ENCODE measurements at regions not wholly inside any gene's neighbourhood (a gene's known extent, or its start where the extent isn't known, plus 50 kb on each side); places are given as distances from the start of the nearest gene placed in this dataset.

GRCh38 chr10:111837086-111837485 is 346.5 kb downstream of the GPAM start:
- DNase-seq: no peak

GRCh38 chr10:111837985-111838384 is 345.6 kb downstream of the GPAM start:
- no peak for DNase-seq

GRCh38 chr10:111840546-111840945 is 343.0 kb downstream of the GPAM start:
- no peak for DNase-seq

DNA sequence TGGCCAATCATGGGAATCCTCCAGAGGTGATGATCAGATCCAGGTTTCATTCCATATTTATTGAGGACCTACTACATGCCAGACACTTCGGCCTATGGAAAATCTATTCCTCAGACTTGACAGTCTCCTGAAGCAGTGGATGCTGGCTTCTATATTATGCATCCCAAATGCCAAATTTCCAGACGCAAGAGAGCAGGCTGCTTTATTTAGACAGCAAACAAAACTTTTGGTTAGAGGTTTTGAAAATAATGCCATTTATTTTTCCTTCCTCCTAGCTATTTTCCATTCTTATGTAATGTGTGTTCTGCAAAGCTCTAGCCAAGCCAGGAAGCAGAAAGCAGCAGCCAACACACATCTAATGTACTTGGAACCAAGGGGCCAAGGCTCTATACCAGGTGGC is 330.8 kb downstream of the GPAM start:
- no peak for DNase-seq

GRCh38 chr10:111856631-111857030 is 326.9 kb downstream of the GPAM start:
- no peak for DNase-seq

DNA sequence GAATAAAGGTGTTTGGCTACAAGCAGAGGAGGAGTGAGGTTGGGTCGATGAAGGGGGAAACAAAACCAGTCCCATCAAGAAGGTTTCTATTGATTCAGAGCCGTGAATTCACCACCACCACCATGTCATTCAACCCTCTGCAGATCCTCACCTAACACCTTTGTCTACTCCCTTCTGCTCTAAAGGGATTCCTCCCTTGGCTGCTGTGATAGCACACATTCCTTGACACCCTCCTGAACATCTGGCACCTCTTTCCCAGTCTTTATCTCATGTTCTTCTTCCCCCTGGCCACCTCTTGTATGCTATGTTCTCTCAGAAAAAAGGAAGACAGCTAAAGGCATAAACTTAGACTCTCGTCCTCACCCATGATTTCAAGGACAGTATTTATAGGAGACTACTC is 318.0 kb downstream of the GPAM start:
- DNase-seq: no peak

DNA sequence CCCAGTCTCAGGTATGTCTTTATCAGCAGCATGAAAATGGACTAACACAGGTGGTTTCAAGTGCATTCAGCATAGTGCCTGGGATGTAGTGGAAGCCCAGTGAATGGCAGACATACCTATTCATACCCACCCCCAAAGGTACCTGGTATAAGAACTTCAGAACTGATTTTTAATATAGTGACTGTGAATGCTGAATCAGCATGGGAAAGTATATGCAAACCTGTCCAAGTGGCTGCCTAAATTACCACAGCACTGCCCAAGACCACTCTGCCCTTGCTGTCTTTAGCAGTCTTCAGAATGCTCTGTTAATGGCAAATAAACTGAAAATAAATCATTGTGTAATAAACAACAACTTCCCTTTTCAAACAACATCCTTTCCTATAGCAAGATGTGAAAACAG is 312.1 kb downstream of the GPAM start:
- DNase-seq: no peak

- no peak for DNase-seq
These were observed 311.0 kb downstream of the GPAM start for GRCh38 chr10:111872591-111872990.

GRCh38 chr10:111873041-111873440 is 310.5 kb downstream of the GPAM start:
- no peak for DNase-seq

- DNase-seq: no peak
These were observed 309.9 kb downstream of the GPAM start for GRCh38 chr10:111873621-111874135.

- DNase-seq: no peak
These were observed 309.0 kb downstream of the GPAM start for GRCh38 chr10:111874576-111874975.

GRCh38 chr10:111875725-111876124 is 307.8 kb downstream of the GPAM start:
- DNase-seq: no peak

DNA sequence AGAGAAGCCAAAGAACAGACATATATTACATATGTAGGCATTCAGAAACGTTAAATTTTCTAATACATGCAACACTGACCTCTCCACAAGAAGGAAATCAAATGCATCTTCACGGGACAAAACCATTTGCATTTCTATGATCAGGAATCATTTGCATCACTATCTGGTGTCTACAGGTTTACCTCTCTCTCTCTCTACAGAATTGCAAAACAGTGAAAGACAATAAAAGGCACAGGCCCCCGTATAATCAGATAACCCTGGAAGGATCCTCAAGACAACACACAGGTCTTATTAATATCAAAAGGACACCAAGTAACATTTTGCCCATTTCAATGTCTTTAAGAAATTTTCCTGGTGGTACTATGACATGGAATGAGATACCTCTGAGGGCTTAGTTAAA is 306.3 kb downstream of the GPAM start:
- no peak for DNase-seq

DNA sequence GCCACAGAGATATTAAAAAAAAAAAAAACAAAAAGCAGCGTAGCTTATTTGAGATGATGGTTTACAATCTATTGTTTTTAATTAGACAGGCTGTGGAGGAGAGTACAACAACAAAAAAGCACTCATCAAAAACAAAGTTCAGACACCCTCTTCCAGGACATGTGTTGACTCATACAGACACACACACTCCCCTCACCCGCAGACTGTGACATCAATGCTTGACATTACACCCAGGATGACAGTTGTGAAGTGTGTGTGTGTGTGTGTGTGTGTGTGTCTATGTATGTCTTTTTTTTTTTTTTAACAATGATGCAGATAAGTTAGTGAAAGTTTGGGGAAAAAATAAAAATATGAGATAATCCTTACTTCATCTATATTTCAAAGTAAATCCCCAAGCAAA is 303.6 kb downstream of the GPAM start:
- DNase-seq: no peak

DNA sequence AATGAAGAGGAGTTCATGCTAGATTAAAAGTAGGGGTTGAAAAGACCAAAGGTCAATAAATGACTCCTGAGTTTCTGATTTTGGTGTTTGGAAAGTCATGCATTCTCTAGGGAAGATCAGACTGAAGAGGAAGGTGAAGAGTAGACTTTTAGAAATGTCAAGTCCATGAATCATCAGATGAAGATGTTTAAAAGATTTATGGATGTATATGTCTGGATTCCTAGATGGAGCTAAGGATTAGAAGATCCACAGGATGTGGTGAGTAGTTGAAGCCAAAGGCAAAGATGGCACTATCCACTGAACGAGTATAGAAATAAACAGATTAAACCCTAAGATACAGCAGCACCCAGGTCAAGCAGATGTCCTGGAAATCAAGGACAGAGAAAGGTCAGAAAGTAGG is 298.5 kb downstream of the GPAM start:
- DNase-seq: no peak

DNA sequence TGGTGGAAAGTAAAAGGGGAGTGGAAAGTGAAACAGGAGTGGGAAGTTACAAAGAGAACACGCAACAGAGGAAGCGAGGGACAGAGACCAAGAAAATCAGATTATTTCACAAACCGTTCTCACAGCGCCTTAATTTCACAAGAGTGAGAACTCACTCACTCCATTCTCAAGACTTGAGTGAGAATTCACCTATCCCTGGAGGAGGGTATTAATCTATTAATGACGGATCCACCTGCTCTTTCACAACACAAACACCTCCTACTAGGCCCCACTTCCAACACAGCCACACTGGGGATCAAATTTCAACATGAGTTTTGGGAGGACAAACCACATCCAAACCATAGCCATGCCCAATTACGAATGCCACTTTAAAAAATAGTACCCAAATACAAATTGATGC is 297.6 kb downstream of the GPAM start:
- DNase-seq: no peak

DNA sequence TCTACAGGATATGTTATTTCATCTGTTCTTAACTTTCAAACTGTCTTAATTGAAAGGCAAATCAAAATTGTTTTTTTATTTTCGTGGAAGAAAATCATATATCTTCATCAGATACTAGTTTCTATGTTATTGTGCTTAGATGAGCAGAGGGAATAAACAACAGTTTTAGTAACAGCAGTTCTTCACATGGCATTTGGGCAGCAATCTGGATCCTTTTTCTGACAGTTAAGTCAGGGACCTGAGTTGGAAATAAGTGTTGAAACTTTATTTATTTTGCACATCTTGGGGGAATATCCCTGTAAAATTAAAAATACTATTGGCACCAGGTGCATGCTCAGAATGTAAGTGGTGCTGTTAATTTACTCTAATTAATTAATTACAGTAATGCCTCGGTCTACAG is 296.3 kb downstream of the GPAM start:
- DNase-seq: no peak

DNA sequence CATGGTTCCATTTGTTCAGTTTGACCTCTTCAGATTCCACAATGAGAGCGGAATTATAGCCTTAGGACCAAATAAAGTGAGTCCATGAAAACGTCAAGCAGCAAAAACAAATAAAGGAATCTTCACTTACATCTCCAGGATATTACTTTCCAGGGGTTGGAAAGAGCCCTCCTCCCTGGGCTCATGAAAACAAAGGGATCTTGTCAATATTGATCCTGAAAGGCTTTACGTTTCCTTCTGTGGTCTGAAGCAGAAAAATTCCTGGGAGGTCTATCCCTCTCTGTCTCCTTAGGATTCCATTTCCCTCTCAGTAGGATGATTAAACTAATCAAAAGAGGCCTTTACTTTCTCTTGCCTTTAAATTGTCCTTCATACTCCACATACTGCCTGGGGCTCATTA is 293.5 kb downstream of the GPAM start:
- no peak for DNase-seq

DNA sequence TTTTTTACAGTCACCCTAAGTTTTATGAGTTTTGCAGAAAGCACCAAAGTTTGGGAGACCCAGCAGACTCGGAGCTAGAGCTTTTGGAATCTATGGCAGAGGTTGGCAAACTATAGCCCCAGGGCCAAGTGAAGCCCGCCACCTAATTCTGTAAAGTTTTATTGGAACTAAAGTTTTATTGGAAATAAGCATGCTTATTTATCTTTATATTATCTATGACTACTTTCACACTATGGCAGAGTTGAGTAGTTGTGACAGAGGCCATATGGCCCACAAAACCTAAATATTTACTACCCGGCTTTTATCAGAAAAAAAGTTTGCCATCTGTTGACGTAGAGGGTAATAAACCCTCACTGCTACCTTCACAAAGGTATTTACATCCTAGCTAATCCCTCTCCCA is 267.6 kb downstream of the GPAM start:
- DNase-seq: no peak

- no peak for DNase-seq
These were observed 261.7 kb downstream of the GPAM start for GRCh38 chr10:111921821-111922220.

- no peak for DNase-seq
These were observed 260.5 kb downstream of the GPAM start for GRCh38 chr10:111923032-111923431.

DNA sequence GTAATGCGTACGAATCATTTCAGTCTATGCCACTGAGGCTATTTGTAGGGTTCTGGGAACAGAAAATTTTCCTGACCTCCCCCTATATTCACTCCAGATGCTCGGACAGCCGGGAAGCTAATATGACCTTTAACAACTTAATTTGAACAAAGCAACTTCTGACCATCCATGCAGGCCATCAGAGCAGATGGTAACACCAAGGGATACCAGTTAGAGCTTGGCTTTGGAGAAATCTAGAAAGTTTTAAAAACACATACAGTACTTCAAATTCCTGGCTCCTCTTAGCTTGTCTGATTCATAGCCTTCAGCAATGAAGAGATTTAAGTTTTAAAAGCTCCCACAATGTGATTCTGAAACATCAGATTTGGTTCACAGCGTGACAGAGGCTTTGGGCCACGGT is 257.3 kb downstream of the GPAM start:
- no peak for DNase-seq

DNA sequence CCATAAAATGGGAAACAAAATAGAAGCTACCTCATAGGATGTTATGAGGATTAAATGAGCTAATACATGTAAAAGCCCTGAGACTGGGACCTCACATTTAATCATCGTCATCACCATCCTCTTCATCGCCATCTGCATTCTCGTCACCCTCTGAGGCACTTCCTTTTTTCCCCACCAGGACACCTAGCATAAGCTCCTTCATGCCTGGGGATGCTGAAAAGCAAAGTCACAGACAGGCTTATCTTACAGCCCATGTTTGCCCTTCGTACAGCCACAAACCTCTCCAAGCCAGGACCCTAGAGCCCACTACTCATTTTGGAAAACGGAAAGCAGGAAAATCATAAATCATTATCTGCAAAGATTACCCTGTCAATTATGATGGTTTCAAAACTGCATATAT is 249.6 kb downstream of the GPAM start:
- DNase-seq: no peak

DNA sequence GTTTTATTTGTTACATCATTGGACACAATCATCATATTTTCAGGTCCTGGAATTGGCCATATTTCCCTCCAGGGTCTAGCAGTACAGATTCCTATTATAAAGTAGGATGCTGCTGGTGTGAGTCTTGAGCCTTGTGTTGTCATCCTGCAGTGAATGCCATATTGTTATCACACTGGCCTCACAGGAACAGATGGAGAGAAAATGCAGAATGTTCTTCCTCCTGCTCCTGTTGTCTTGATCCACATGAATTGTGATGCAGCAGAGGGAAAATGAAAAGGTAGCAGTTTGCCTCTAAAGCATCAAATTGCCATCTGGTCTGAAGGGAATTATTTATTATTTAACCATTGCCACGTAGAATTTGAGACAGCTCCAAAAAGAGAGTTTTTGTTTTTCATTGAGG is 248.6 kb downstream of the GPAM start:
- no peak for DNase-seq

GRCh38 chr10:111936143-111936542 is 247.4 kb downstream of the GPAM start:
- DNase-seq: no peak

DNA sequence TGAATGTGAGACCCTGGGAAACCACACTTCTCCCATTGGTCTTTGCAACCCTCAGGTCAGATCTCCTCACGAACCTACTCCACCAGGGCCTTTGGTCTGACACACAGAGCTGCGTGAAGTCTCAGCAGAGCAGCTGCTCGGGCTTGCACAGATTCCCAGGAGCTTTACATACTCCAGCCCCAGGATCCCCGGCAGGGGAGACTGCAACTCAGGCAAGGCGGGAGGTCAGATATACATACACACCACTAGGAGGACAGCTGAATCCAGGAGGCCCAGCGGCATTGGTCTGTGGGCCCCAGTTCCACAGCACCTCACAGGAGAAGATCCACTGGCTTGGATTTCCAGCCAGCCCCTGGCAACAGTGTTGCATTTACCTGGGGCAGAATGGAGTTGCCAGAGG is 239.2 kb downstream of the GPAM start:
- no peak for DNase-seq

All from HCEC 1CT (cell line).